ENCODE measurements at regions not wholly inside any gene's neighbourhood (a gene's known extent, or its start where the extent isn't known, plus 50 kb on each side); places are given as distances from the start of the nearest gene placed in this dataset.

- H3K27me3 ChIP-seq (ENCODE audit: control insufficient read depth in 2 of 2, insufficient read depth in 2 of 2, low read length in 2 of 2), result no peaks in the 10 kb centered on the region
- H4K20me1 ChIP-seq (replicated peaks; ENCODE audit: control insufficient read depth, insufficient read depth, low read length), result no peaks in the 10 kb centered on the region
- 50% methylated on average over 2 of the region's 2 CpGs for WGBS (ENCODE audit: insufficient coverage, low coverage, missing lambda C conversion rate)
- ATAC-seq, result no peak
- H3K4me1 ChIP-seq (replicated peaks in 1 of 2; ENCODE audit: control insufficient read depth in 2 of 2, insufficient read depth in 2 of 2, low read length in 2 of 2), result no peaks in the 10 kb centered on the region
- H3K9ac ChIP-seq (ENCODE audit: insufficient read depth in 1 of 2, low read depth in 2 of 2, low read length in 2 of 2), result no peak overlapping the region
- no peak overlapping the region for H3K4me2 ChIP-seq (ENCODE audit: insufficient read depth, low read length)
- no peak overlapping the region for H2AFZ ChIP-seq (ENCODE audit: low read depth, low read length)
- H3K9me3 ChIP-seq (replicated peaks; ENCODE audit: control insufficient read depth, insufficient read depth, low read depth, low read length), result no peaks in the 10 kb centered on the region
- no TSS peak for BruUV-seq (replicated peaks)
- no peak overlapping the region for H3K4me3 ChIP-seq
- POLR2A ChIA-PET, result interaction anchor here (1.1 kb wide), 1 partner anchor 18 kb away, joined by 3 read pairs; no protein-coding TSS in a partner anchor
- FAIRE-seq, result no peak
- H3K79me2 ChIP-seq (ENCODE audit: control insufficient read depth, insufficient read depth, low read length), result no peaks in the 10 kb centered on the region
- no peaks in the 10 kb centered on the region for H3K9me1 ChIP-seq (ENCODE audit: control insufficient read depth, insufficient read depth, low read length)
- no peak for DNase-seq (ENCODE audit: extremely low read depth in 1 of 4, low spot score in 3 of 4)
- intact Hi-C loops (cut with micrococcal nuclease), result no loop called here
- TF ChIP-seq, protein P1, sequence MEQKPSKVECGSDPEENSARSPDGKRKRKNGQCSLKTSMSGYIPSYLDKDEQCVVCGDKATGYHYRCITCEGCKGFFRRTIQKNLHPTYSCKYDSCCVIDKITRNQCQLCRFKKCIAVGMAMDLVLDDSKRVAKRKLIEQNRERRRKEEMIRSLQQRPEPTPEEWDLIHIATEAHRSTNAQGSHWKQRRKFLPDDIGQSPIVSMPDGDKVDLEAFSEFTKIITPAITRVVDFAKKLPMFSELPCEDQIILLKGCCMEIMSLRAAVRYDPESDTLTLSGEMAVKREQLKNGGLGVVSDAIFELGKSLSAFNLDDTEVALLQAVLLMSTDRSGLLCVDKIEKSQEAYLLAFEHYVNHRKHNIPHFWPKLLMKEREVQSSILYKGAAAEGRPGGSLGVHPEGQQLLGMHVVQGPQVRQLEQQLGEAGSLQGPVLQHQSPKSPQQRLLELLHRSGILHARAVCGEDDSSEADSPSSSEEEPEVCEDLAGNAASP (IDR thresholded peaks at IDR 0.05), result no peak
- TF ChIP-seq ATF3 (IDR thresholded peaks at IDR 0.05) (peak; percentile 13; the same call in 1 of the 2 replicates), ATF3 (CRISPR knock-in tag; conservative IDR thresholded peaks at IDR 0.05) (no peak)
- in situ Hi-C loops (cut with MboI), result no loop called here
- no peak overlapping the region for H3K27ac ChIP-seq (ENCODE audit: extremely low read depth, low read depth, low read length)
- H3K36me3 ChIP-seq (ENCODE audit: control insufficient read depth, insufficient read depth, low read length), result no peaks in the 10 kb centered on the region
- CTCF ChIA-PET (ENCODE audit: low intra/inter-chr PET ratio), result no interaction called here
Observed at GRCh38 chr1:191963286-191963685, 195.0 kb upstream of the RGS18 start.
